Right atrium auricular region (tissue), 2 donors: ENCODE measurements at regions not wholly inside any gene's neighbourhood (a gene's known extent, or its start where the extent isn't known, plus 50 kb on each side); places are given as distances from the start of the nearest gene placed in this dataset.

ENCODE experiments used
- DNase-seq: peaks from one replicate; pipeline ENCODE4 v3.0.0-alpha.2; 2019; ENCODE audit warnings: low spot score
- H3K27ac ChIP-seq, 2 donors: fragments of 200-600 bp; sonication (generic); 1 replicate in 1 of 2; 2 replicates in 1 of 2; pipeline ENCODE4 v1.5.1; 2016 to 2019
- H3K27me3 ChIP-seq, 2 donors: fragments of 200-600 bp; sonication (generic); one replicate each; pipeline versions ENCODE4 v1.5.1 to v1.6.0; 2017 to 2019
- H3K36me3 ChIP-seq: fragments of 200-600 bp; sonication (generic); one replicate; pipeline ENCODE4 v1.5.1; 2016
- H3K4me1 ChIP-seq, 2 donors: fragments of 200-600 bp; sonication (generic); one replicate each; pipeline versions ENCODE4 v1.5.1 to v1.6.0; 2017 to 2019
- H3K4me3 ChIP-seq, 2 donors: fragments of 200-600 bp; sonication (generic); 1 replicate in 1 of 2; 2 replicates in 1 of 2; pipeline ENCODE4 v1.5.1; 2017 to 2019; ENCODE audit warnings: mild to moderate bottlenecking in 1 of 2, moderate library complexity in 1 of 2
- H3K9me3 ChIP-seq, 2 donors: fragments of 200-600 bp; sonication (generic); one replicate each; pipeline ENCODE4 v1.5.1; 2019
- CTCF ChIP-seq, 2 donors: fragments of 200-600 bp; sonication (generic); IDR thresholded peaks; one replicate each; pipeline ENCODE4 v1.5.1; 2019; ENCODE audit warnings: antibody characterized with exemption in 2 of 2

- Histone ChIP-seq H3K4me1 (no peaks in the 10 kb centered on the region), H3K36me3 (no peaks in the 10 kb centered on the region), H3K27ac (no peak overlapping the region), H3K9me3 (no peaks in the 10 kb centered on the region), H3K4me3 (no peak overlapping the region), H3K27me3 (no peaks in the 10 kb centered on the region)
- DNase-seq = peak; percentile 11
- TF ChIP-seq CTCF (IDR thresholded peaks at IDR 0.05) = no peak
Measured at GRCh38 chr19:31499281-31500196, 150.3 kb upstream of the TSHZ3 start.

- Histone ChIP-seq H3K36me3 (no peaks in the 10 kb centered on the region), H3K4me1 (no peaks in the 10 kb centered on the region), H3K27ac (no peak overlapping the region), H3K4me3 (no peak overlapping the region), H3K27me3 (no peaks in the 10 kb centered on the region), H3K9me3 (no peaks in the 10 kb centered on the region)
- DNase-seq = peak; percentile 52
- TF ChIP-seq CTCF (IDR thresholded peaks at IDR 0.05) = no peak
Measured at GRCh38 chr19:31500197-31500830, 151.1 kb upstream of the TSHZ3 start.

GRCh38 chr19:31500946-31501345 is 151.7 kb upstream of the TSHZ3 start:
- H3K9me3 ChIP-seq = no peaks in the 10 kb centered on the region
- no peak overlapping the region for H3K27ac ChIP-seq
- no peaks in the 10 kb centered on the region for H3K4me1 ChIP-seq
- TF ChIP-seq CTCF (IDR thresholded peaks at IDR 0.05) = no peak
- H3K4me3 ChIP-seq = no peak overlapping the region
- H3K27me3 ChIP-seq = no peaks in the 10 kb centered on the region
- H3K36me3 ChIP-seq = no peaks in the 10 kb centered on the region
- peak; percentile 21 for DNase-seq

- Histone ChIP-seq H3K27ac (no peak overlapping the region), H3K4me3 (no peak overlapping the region), H3K4me1 (no peaks in the 10 kb centered on the region), H3K9me3 (no peaks in the 10 kb centered on the region), H3K36me3 (no peaks in the 10 kb centered on the region), H3K27me3 (no peaks in the 10 kb centered on the region)
- peak; percentile 32 for DNase-seq
- TF ChIP-seq CTCF (IDR thresholded peaks at IDR 0.05) = no peak
Measured at GRCh38 chr19:31501427-31502195, 152.4 kb upstream of the TSHZ3 start.

- Histone ChIP-seq H3K4me3 (no peak overlapping the region), H3K27me3 (no peaks in the 10 kb centered on the region), H3K27ac (no peak overlapping the region), H3K36me3 (no peaks in the 10 kb centered on the region), H3K4me1 (no peaks in the 10 kb centered on the region), H3K9me3 (no peaks in the 10 kb centered on the region)
- DNase-seq = peak; percentile 50
- TF ChIP-seq CTCF (IDR thresholded peaks at IDR 0.05) = no peak
Measured at GRCh38 chr19:31502536-31503170, 153.4 kb upstream of the TSHZ3 start.
